NCI-H1694 (cell line): ENCODE measurements at regions not wholly inside any gene's neighbourhood (a gene's known extent, or its start where the extent isn't known, plus 50 kb on each side); places are given as distances from the start of the nearest gene placed in this dataset.
"Not testable (repeated sequence)": the region's sequence is repeated elsewhere in the genome, so short reads cannot be mapped to it uniquely, and the experiment has no call there.

Source experiments
- DNase-seq: peaks from one replicate; lab custom pipeline; 2025; lab: John Stamatoyannopoulos, UW

DNA sequence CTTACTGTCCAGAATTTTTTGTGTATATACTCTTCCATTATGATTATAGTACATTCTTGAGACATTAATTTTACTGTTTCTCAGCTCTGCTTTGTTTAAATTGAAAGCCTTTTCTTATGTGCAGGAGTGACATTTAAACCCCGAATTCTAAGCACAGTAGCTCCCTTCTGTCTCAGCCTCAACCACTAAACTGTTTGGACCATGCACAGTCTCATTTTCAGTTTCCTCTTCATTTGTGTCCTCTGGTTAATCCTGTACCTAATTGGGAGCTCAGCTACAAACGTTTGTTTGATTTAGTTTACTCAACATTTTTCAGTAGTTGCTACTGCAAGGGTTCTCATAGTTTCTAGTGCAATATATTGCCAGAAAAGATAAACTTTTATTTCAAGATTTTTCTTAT lies 206.3 kb downstream of the SLITRK5 start:
- no peak for DNase-seq

- DNase-seq = no peak
Measured at GRCh38 chr13:87878706-87879105, 207.5 kb downstream of the SLITRK5 start.

DNA sequence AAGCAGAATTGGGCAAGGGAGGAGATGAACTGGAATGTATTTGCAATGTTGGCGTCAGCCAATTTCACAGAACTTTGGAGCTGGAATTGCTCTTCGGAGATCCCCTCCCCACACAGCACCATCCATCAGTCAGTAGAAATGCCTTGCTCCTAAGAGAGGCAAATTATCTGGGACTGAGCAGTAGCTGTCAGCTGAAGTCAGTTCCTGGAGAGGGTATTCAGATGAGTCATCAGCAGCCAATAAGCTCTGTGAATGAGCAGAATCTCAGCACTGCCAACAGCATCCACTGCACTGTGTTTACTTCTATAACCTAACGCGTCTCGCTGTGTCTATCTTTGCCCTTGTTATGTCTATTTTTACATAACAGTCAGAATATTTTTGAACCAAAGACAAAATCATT lies 213.7 kb downstream of the SLITRK5 start:
- peak; percentile 22 for DNase-seq

DNA sequence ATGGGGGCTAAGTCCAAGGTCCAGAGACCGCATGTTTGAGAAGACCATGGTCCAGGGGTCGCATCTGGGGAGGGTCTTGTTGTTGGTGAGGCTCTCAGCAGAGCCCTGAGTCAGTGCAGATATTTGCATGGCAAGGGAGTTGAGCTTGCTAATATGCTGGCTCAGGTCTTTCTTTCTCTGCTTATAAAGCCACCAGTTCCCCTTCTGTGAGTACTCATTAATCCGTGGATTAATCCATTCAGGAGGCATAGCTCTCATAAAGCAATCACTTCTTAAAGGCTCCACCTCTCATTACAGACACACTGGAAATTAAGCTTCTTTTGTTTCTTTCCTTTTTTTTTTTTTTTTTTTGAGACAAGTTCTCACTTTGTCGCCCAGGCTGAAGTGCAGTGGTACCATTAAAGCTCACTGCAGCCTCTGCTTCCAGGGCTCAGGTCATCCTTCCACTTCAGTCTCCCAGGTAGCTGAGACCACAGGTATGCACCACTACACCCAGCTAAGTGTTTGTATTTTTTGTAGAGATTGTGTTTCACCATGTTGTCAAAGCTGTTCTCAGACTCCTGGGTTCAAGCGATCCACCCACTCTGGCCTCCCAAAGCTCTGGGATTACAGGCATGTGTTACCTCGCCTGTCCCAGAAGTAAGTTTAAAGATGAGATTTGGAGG lies 216.4 kb downstream of the SLITRK5 start:
- no peak for DNase-seq

DNA sequence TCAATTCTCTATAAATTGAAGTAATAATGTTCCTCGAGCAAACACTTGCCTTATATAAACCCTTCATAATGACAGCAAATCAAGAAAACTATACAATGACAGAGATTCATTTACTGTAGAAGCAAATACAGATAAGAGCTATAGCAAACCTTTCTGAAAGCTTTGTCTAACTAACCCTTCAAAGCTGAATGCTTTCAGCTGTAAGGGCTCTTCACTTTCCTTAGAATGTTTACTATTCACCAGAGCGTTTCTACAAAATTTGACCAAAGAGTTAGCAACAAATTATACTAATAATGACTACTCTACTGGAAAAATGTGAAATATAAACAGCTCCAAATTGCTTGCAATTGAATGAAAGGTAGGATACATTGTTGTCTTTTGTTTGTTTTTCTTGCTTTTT lies 218.1 kb downstream of the SLITRK5 start:
- DNase-seq = no peak

DNA sequence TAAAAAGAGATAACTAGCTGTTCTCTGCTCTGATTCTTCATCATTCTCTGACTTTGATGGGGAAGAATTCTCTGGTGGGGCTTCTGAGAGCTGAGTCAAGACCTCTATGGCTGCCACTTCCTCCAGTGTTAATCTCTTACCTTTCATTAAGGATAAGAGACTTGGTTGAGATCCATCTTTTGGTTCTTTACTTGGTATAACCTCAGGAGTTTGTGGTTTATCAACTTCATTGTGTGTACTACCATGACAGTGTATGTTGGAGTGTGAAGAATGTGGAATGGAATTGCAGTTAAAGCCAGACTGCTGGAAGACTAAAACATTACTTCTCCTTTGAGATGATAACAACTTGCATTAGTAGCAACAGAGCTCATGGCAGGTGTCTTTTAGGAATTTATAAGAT lies 222.0 kb downstream of the SLITRK5 start:
- DNase-seq = no peak

DNA sequence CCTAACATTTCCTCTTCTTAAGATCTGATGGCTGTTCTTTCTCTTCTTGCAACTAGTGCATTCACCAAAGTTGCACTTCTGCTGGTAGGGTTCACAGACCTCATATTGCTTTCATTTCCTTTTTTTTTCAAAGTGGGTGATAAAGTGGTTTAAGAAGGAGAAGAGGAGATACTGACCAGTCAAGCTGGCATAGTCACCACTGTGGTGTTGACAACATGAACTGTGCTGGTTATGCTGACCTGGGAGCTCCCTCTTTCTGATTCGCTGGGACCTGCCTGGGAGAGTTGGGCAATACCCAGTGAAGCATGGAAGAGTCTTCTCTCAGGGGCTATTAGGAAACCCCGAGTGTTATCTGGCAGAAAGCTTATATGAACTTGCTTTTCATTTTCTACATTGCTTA lies 222.9 kb downstream of the SLITRK5 start:
- no peak for DNase-seq

- no peak for DNase-seq
Measured at GRCh38 chr13:87903553-87903952, 232.4 kb downstream of the SLITRK5 start.

DNA sequence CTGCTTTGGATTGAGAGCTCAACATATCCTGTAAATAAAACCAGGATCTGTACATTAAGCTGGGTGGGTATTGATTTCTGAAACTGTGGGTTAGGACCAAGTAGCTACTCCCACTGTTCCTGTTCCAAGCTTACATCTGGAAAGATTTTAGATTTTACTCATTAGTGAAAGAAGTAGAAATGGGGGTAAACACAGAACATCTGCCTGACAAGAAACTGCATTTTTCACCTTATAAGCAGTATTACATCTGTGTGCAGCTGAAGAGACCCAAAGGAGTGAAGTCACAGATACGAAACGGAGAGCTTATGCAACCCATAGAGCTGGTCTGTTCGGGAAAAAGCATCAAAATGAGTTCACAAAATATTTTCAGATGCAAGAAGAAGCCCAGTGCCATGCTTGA lies 235.2 kb downstream of the SLITRK5 start:
- DNase-seq = no peak

DNA sequence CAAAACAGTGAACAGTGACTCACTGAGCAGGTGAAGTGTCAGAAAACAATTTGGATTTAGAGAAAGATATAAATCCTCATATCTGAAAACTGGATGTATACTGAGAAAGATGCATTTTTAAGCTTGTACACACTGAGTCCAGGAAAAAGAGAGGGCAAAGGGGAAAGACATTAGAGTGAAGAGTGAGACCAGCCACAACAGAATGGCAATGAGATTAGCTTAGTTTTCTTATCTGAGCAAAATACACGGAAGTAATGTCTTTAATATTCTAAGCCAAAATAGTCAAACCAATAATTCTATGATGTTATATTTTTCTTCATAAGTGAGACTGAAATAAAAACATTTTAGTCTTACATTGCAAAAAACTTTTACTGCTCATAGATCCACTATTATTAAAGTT lies 236.0 kb downstream of the SLITRK5 start:
- DNase-seq = no peak

DNA sequence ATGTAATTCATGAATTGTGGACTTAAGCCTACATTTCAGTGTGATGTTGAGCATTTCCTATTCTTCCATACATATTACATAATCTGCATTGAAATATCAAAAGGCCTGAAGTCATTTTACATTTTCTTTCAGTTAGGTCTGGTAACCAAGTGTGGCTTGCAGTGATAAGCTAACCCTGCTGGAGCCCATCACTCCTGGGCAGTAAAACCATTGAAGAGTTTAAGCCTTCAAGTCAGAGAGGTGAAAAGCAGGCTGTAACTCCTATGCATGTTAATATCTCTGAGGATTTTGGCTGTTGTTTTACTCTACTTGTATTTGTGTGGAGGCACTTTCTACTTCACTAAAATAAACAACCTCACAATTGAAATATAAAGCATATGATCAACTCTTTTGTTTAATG lies 248.8 kb downstream of the SLITRK5 start:
- DNase-seq = no peak

DNA sequence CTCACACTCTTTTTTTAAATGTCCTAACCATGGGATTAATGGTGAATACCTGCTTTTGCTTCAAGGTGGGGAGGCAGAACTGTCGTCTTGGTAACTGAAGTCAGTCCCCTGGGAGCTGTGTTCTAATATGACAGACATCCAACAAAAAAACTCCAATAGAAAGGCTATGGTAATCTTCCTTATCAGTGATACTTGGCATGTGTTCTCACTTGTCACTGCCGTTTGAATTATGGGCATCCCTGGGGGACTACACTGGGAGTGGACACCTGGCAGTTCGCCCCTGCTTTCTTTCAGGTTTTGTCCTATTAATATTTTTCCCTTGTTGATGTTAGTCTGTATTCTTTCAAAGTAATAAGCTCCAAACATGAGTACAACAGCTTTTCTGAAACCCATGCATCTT lies 252.6 kb downstream of the SLITRK5 start:
- no peak for DNase-seq

DNA sequence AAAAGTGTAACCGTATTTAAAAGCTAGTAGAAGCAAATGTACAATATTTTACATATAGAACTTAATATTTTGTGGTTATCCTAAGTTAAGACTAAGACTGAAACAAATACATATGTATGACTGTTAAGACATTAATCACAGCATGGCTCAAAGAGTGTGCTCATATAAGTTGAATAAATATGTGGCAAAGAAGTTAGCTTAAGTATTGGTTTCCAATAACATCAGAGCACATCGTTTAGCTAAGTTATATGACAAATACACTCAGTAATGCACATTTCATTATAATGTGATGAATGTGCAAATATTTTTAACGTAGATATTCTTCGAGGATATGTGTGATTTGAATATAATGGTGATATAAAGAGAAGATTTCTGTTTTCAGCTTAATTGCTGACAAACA lies 253.8 kb downstream of the SLITRK5 start:
- DNase-seq = no peak

DNA sequence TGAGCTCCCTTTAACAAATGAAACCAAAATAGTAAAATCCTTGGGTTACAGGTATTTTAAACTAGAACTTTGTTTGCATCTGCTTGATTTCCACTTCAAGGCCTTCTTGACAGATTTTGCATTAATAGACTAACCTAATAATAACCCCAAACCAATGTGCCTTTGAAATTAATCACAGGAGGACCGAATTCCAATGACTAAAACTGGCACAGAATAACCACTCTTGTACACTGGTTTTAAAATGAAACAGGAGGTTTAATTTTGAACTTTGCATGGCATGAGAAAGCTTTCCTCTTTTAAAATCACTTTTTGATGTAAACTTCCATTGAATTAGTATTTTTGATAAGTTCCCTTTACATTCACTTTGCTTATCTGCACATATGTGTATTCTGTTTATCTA lies 269.6 kb downstream of the SLITRK5 start:
- no peak for DNase-seq

DNA sequence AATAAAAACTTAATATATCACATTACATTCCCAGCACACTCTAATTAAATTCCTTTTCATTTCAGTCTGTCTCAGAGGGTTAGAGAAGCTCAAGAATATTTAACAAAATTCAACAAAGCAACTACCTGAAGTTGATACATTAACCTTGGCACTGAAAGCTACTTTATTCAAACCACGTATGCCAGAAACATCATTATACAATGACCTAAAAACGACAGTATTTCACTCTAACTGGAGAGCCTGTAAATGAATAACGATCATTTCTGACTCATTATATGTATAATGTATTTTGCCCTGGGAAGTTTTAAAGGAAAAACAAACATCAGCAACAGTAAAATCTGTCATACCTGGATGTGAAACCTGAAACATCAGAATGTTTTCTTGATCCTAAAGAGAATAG lies 270.1 kb downstream of the SLITRK5 start:
- DNase-seq = no peak

DNA sequence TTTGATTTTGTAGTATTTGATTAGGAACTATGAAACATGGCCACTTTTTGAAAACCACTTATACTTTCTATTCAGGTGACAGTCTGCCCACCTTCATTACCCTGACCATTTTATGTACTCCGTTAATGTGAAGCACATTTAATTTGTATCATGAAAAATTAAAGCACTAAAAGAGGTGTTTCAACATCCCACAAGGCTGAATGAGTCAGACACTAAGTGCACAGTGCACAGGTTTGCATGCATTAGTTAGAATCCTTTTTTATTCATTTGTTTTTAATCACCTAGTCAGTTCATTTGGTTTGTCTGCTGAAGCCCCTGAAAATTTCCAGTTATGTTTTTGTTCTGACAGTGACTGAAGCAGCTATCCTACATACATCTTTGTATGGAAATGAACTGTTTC lies 271.0 kb downstream of the SLITRK5 start:
- DNase-seq = no peak

DNA sequence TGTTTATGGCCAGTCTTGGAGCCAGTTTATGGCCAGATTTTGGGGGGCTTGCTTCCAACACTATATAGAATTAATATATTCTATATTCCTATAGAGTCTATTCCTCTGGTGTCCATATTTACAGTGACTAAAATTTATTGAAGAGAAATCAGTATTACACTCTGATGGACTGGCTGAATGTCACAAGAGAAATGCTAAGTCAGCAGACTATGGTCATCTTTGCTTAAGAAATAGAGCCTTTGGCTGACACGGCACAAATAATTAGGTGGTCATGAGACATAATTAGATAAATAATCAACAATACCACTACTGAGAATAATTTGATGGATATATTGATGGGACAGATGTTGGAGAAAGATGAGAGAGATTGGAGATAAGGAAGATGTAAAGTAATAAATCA lies 272.9 kb downstream of the SLITRK5 start:
- DNase-seq = no peak

DNA sequence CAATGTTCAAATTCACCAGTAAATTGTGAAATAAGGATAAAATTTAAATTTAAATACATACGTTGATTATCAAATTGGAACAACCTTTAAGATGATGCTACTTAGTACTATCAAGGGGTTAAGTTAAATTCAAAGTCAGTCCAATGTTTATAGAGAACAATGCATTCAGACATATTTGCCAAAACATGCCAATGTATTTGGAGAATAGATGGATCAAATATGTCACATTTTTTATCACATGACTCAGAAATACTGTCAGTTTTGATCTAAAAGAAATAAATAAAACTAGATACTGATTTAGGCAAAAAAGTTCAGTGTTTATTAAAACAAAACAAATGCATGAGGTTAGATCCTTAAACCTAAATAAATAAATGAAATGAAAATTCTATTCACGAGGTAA lies 281.2 kb downstream of the SLITRK5 start:
- DNase-seq = no peak

- DNase-seq = no peak
Measured at GRCh38 chr13:87953381-87953780, 282.2 kb downstream of the SLITRK5 start.

GRCh38 chr13:87954091-87954490 lies 282.9 kb downstream of the SLITRK5 start:
- no peak for DNase-seq

DNA sequence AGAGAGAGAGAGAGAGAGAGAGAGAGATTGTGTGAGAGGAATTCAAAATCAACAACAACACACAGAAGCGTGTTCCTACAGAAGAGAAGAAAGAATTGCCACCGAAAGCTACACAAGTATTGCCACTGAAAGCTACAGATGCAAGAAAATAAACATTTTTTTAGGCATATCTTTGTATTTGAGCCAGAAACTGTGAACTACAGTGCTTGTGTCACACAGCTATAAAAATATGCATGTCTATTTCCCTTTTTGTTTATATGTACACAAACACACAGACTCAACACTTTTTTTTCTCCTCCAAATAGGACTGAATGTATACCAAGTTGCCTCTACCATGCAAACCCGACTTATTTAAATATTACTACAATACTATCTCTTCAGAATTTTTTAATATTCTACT lies 290.4 kb downstream of the SLITRK5 start:
- DNase-seq = no peak

GRCh38 chr13:87972568-87972967 lies 301.4 kb downstream of the SLITRK5 start:
- no peak for DNase-seq

- no peak for DNase-seq
Measured at GRCh38 chr13:87975035-87975434, 303.9 kb downstream of the SLITRK5 start.

GRCh38 chr13:87976650-87977049 lies 305.5 kb downstream of the SLITRK5 start:
- DNase-seq = not testable (repeated sequence)

- DNase-seq = no peak
Measured at GRCh38 chr13:87981416-87981815, 310.2 kb downstream of the SLITRK5 start.
